HEK293 (cell line): ENCODE measurements at regions not wholly inside any gene's neighbourhood (a gene's known extent, or its start where the extent isn't known, plus 50 kb on each side); places are given as distances from the start of the nearest gene placed in this dataset.

Experiments
- CTCF ChIA-PET: fragments of 350-600 bp; formaldehyde crosslinking; extraction: SDS; loops from one replicate; lab custom pipeline; 2021; ENCODE audit warnings: antibody characterized with exemption; lab: Yijun Ruan, JAX
- POLR2A ChIA-PET: fragments of 300-600 bp; formaldehyde crosslinking; extraction: SDS; loops from one replicate; lab custom pipeline; 2020; ENCODE audit warnings: antibody characterized with exemption, inconsistent platforms; lab: Yijun Ruan, JAX
- H3K27ac ChIP-seq: fragments of 200-500 bp; sonication (Bioruptor generic); 2 replicates; pipeline ENCODE4 v1.5.1; 2014; ENCODE audit warnings: low read depth, low read length, control low read depth, inconsistent platforms; ENCODE audit errors: extremely low read depth
- H3K36me3 ChIP-seq, 2 experiments: fragments of 200-500 bp in 1 of 2; sonication (Bioruptor generic) in 1 of 2; 1 replicate in 1 of 2; 2 replicates in 1 of 2; pipeline ENCODE4 v1.5.1; 2014 to 2017; ENCODE audit warnings: inconsistent platforms in 2 of 2, low read length in 2 of 2; ENCODE audit not compliant: control insufficient read depth in 2 of 2, insufficient read depth in 1 of 2
- H3K4me1 ChIP-seq: fragments of 200-500 bp; sonication (Bioruptor generic); 2 replicates; pipeline ENCODE4 v1.5.1; 2014; ENCODE audit warnings: mild to moderate bottlenecking, low read length, inconsistent platforms; ENCODE audit not compliant: control insufficient read depth, insufficient read depth
- H3K4me3 ChIP-seq: 2 replicates; pipeline ENCODE4 v1.5.1; 2011; ENCODE audit warnings: low read depth, mild to moderate bottlenecking, control low read depth, low read length, moderate library complexity
- H3K9me3 ChIP-seq: fragments of 200-500 bp; sonication (Bioruptor generic); 2 replicates; pipeline ENCODE4 v1.5.1; 2014; ENCODE audit warnings: low read depth, low read length, inconsistent platforms; ENCODE audit not compliant: control insufficient read depth, insufficient read depth
- KLF7 ChIP-seq: fragments of 450-650 bp; formaldehyde crosslinking; IDR thresholded peaks from 2 replicates; pipeline ENCODE4 v1.5.1; 2016; ENCODE audit warnings: missing biosample characterization, missing genetic modification characterization, borderline replicate concordance
- MEIS1 ChIP-seq: sonication (generic); formaldehyde crosslinking; IDR thresholded peaks from 2 replicates; pipeline ENCODE4 v1.8.1; 2022; ENCODE audit warnings: missing genetic modification reagents, mild to moderate bottlenecking, borderline replicate concordance
- ZBTB44 ChIP-seq: fragments of 450-650 bp; IDR thresholded peaks from 2 replicates; pipeline ENCODE4 v1.5.1; 2018; ENCODE audit warnings: missing biosample characterization, mild to moderate bottlenecking, missing genetic modification characterization
- ZNF10 ChIP-seq: fragments of 450-650 bp; formaldehyde crosslinking; IDR thresholded peaks from 2 replicates; pipeline ENCODE4 v1.5.1; 2017; ENCODE audit warnings: missing biosample characterization, missing genetic modification characterization
- ZNF169 ChIP-seq: fragments of 450-650 bp; formaldehyde crosslinking; IDR thresholded peaks from 2 replicates; pipeline ENCODE4 v1.5.1; 2016; ENCODE audit warnings: missing biosample characterization, missing genetic modification characterization
- ZNF354C ChIP-seq: fragments of 450-650 bp; formaldehyde crosslinking; IDR thresholded peaks from 2 replicates; pipeline ENCODE4 v1.5.1; 2016; ENCODE audit warnings: missing biosample characterization, missing genetic modification characterization, low read depth, borderline replicate concordance
- ZNF391 ChIP-seq: fragments of 450-650 bp; formaldehyde crosslinking; IDR thresholded peaks from 2 replicates; pipeline ENCODE4 v1.5.1; 2016; ENCODE audit warnings: low read depth, missing biosample characterization, missing genetic modification characterization, borderline replicate concordance
- ZNF596 ChIP-seq: fragments of 450-650 bp; IDR thresholded peaks from 2 replicates; pipeline ENCODE4 v1.5.0; 2018; ENCODE audit warnings: missing biosample characterization, mild to moderate bottlenecking, missing genetic modification characterization, moderate library complexity
- ZNF610 ChIP-seq: fragments of 450-650 bp; formaldehyde crosslinking; IDR thresholded peaks from 2 replicates; pipeline ENCODE4 v1.5.1; 2016; ENCODE audit warnings: missing biosample characterization, missing genetic modification characterization, borderline replicate concordance
- ZNF660 ChIP-seq: fragments of 450-650 bp; IDR thresholded peaks from 2 replicates; pipeline ENCODE4 v1.5.1; 2018; ENCODE audit warnings: missing biosample characterization, mild to moderate bottlenecking, missing genetic modification characterization
- ZNF747 ChIP-seq: fragments of 450-650 bp; formaldehyde crosslinking; IDR thresholded peaks from 2 replicates; pipeline ENCODE4 v1.5.1; 2016; ENCODE audit warnings: missing biosample characterization, missing genetic modification characterization
- ZSCAN16 ChIP-seq: fragments of 450-650 bp; formaldehyde crosslinking; IDR thresholded peaks from 2 replicates; pipeline ENCODE4 v1.5.1; 2016; ENCODE audit warnings: missing biosample characterization, missing genetic modification characterization
- ZSCAN30 ChIP-seq: fragments of 450-650 bp; IDR thresholded peaks from 2 replicates; pipeline ENCODE4 v1.5.1; 2018; ENCODE audit warnings: missing biosample characterization, mild to moderate bottlenecking, missing genetic modification characterization, moderate library complexity
- TF ChIP-seq, protein P1 (sequence below): fragments of 450-650 bp; formaldehyde crosslinking; IDR thresholded peaks from 2 replicates; pipeline ENCODE4 v1.5.1; 2016; ENCODE audit warnings: missing biosample characterization, missing genetic modification characterization, borderline replicate concordance
- TF ChIP-seq, protein P2 (sequence below): fragments of 450-650 bp; formaldehyde crosslinking; IDR thresholded peaks from 2 replicates; pipeline ENCODE4 v1.5.1; 2016; ENCODE audit warnings: missing biosample characterization, missing genetic modification characterization

GRCh38 chr4:114280645-114281044 is 301.2 kb upstream of the ARSJ start:
- no peak for TF ChIP-seq ZBTB44 (tag by site-specific recombination)
- no peak for TF ChIP-seq KLF7 (tag by site-specific recombination)
- TF ChIP-seq ZNF747 (tag by site-specific recombination) = no peak
- no peak for TF ChIP-seq MEIS1 (CRISPR knock-in tag)
- TF ChIP-seq ZNF10 (tag by site-specific recombination) = no peak
- TF ChIP-seq ZNF596 (tag by site-specific recombination) = no peak
- TF ChIP-seq, protein P1, sequence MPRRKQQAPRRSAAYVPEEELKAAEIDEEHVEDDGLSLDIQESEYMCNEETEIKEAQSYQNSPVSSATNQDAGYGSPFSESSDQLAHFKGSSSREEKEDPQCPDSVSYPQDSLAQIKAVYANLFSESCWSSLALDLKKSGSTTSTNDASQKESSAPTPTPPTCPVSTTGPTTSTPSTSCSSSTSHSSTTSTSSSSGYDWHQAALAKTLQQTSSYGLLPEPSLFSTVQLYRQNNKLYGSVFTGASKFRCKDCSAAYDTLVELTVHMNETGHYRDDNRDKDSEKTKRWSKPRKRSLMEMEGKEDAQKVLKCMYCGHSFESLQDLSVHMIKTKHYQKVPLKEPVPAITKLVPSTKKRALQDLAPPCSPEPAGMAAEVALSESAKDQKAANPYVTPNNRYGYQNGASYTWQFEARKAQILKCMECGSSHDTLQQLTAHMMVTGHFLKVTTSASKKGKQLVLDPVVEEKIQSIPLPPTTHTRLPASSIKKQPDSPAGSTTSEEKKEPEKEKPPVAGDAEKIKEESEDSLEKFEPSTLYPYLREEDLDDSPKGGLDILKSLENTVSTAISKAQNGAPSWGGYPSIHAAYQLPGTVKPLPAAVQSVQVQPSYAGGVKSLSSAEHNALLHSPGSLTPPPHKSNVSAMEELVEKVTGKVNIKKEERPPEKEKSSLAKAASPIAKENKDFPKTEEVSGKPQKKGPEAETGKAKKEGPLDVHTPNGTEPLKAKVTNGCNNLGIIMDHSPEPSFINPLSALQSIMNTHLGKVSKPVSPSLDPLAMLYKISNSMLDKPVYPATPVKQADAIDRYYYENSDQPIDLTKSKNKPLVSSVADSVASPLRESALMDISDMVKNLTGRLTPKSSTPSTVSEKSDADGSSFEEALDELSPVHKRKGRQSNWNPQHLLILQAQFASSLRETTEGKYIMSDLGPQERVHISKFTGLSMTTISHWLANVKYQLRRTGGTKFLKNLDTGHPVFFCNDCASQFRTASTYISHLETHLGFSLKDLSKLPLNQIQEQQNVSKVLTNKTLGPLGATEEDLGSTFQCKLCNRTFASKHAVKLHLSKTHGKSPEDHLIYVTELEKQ (tag by site-specific recombination) = no peak
- no peak for TF ChIP-seq ZSCAN30 (tag by site-specific recombination)
- TF ChIP-seq, protein P2, sequence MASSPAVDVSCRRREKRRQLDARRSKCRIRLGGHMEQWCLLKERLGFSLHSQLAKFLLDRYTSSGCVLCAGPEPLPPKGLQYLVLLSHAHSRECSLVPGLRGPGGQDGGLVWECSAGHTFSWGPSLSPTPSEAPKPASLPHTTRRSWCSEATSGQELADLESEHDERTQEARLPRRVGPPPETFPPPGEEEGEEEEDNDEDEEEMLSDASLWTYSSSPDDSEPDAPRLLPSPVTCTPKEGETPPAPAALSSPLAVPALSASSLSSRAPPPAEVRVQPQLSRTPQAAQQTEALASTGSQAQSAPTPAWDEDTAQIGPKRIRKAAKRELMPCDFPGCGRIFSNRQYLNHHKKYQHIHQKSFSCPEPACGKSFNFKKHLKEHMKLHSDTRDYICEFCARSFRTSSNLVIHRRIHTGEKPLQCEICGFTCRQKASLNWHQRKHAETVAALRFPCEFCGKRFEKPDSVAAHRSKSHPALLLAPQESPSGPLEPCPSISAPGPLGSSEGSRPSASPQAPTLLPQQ (tag by site-specific recombination) = no peak
- H3K4me3 ChIP-seq = no peak overlapping the region
- no peak overlapping the region for H3K27ac ChIP-seq
- H3K36me3 ChIP-seq = no peaks in the 10 kb centered on the region
- POLR2A ChIA-PET = no interaction called here
- no peaks in the 10 kb centered on the region for H3K4me1 ChIP-seq
- H3K9me3 ChIP-seq = no peaks in the 10 kb centered on the region
- CTCF ChIA-PET = no interaction called here

DNA sequence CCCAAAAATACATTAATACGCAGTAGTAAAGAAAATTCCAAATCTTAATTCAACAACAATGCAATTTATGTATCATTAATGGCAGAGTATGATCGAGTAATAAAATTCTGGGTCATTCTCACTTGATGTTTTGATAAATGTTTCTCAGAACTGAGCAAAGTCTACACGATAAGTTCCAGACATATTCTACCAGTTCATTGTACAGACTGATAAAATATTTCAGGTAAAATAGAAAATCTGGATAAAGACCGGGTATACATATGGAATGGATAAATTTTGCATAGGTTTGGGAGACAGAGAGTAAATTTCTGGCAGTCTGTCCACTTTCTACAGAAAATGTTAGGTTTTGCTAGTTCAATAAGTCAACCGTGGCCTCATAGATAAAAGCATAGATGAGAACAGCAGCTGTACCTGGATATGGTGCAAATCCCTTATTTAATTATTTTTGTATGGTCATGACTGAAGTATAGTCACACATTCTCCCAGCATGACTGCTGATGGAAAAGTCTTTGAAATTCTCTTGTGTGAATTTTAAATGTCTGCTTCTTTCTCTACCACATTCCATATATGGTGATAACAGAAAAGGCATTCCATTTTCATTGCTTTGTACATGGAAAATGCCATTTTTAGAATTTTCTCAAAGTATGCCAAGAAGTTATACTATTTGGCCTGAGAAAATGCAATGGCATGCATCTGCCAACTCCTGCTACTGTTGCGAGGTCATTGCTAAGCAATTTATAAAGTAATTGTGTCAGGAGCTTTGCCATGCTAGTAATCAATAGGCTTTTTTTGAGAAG is 301.9 kb upstream of the ARSJ start:
- H3K4me3 ChIP-seq = no peak overlapping the region
- TF ChIP-seq ZSCAN30 (tag by site-specific recombination) (no peak), ZNF354C (no peak), ZNF391 (tag by site-specific recombination) (no peak), ZNF660 (no peak), ZNF610 (tag by site-specific recombination) (no peak), ZNF169 (tag by site-specific recombination) (no peak), ZSCAN16 (tag by site-specific recombination) (no peak)
- H3K27ac ChIP-seq = no peak overlapping the region
- H3K36me3 ChIP-seq = no peaks in the 10 kb centered on the region
- ChIA-PET CTCF (no interaction called here), POLR2A (no interaction called here)
- H3K4me1 ChIP-seq = no peaks in the 10 kb centered on the region
- H3K9me3 ChIP-seq = no peaks in the 10 kb centered on the region
